ENCODE measurements at regions not wholly inside any gene's neighbourhood (a gene's known extent, or its start where the extent isn't known, plus 50 kb on each side); places are given as distances from the start of the nearest gene placed in this dataset.

DNA sequence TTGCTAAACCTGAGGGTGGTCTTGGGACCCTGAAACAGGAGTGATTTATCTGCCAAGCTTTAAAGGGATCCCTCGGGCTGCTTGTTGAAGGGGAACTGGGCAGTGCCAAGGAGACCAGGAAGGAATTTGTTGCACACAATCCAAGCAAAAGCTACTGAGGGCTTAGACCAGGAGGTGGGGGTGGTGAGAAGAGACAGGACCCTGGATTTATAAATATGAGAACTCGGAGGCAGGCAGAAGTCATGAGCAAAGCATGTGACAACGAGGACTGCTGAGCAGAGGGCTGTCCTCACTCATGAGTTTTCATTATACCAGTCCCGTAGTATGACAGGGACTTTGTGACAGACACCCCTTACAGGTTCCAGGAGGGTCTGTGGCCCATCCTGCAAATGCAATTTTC lies 237.3 kb downstream of the DRD1 start:
- Histone ChIP-seq H3K79me2 (no peaks in the 10 kb centered on the region), H3K27me3 (ENCODE audit: control insufficient read depth, insufficient read depth, low read length) (no peaks in the 10 kb centered on the region), H3K9me3 (ENCODE audit: control insufficient read depth, low read length) (no peaks in the 10 kb centered on the region), H3K9ac (no peak overlapping the region), H3K4me2 (ENCODE audit: low read length) (no peak overlapping the region), H2AFZ (no peak overlapping the region), H3K36me3 (ENCODE audit: control insufficient read depth, insufficient read depth, low read length) (no peaks in the 10 kb centered on the region), H3K4me3 (ENCODE audit: low read depth, low read length) (no peak overlapping the region), H3K4me1 (no peaks in the 10 kb centered on the region), H3K27ac (no peak overlapping the region)
- TF ChIP-seq, protein P1, sequence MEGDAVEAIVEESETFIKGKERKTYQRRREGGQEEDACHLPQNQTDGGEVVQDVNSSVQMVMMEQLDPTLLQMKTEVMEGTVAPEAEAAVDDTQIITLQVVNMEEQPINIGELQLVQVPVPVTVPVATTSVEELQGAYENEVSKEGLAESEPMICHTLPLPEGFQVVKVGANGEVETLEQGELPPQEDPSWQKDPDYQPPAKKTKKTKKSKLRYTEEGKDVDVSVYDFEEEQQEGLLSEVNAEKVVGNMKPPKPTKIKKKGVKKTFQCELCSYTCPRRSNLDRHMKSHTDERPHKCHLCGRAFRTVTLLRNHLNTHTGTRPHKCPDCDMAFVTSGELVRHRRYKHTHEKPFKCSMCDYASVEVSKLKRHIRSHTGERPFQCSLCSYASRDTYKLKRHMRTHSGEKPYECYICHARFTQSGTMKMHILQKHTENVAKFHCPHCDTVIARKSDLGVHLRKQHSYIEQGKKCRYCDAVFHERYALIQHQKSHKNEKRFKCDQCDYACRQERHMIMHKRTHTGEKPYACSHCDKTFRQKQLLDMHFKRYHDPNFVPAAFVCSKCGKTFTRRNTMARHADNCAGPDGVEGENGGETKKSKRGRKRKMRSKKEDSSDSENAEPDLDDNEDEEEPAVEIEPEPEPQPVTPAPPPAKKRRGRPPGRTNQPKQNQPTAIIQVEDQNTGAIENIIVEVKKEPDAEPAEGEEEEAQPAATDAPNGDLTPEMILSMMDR (IDR thresholded peaks at IDR 0.05) = no peak

DNA sequence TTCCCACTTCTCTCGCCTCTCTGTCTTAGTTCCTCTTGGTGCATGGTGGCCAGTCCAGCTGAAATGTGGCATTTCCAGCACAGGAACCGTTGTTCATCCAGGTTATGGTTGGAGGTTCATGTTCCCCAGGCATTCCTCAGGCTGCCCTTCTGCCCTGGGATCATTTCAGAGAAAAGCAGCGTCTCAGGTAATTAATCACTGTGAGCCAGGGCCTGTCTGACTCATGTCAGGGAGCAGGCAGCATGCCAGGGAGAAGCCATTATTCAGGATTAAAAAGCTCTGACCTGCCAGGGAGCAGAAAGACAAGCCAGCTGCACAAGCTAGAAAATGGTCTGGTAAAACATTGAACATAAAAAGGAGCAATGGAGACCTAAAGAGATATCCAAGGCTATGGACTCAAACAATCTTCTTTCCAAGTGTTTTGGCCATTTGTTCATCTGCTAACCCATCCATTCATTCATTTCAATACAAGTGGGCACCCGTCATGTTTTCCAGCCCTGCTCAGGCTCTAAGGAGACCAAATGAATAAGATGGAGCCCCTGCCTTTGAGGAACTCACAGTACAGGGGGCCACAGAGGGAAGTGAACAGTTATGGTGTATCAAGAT lies 241.4 kb downstream of the DRD1 start:
- no peak overlapping the region for H3K4me2 ChIP-seq (ENCODE audit: low read length)
- TF ChIP-seq, protein P1 (IDR thresholded peaks at IDR 0.05) = no peak
- no peaks in the 10 kb centered on the region for H3K4me1 ChIP-seq
- no peaks in the 10 kb centered on the region for H3K79me2 ChIP-seq
- no peak overlapping the region for H2AFZ ChIP-seq
- no peaks in the 10 kb centered on the region for H3K27me3 ChIP-seq (ENCODE audit: control insufficient read depth, insufficient read depth, low read length)
- H3K27ac ChIP-seq = no peak overlapping the region
- no peaks in the 10 kb centered on the region for H3K9me3 ChIP-seq (ENCODE audit: control insufficient read depth, low read length)
- H3K9ac ChIP-seq = no peak overlapping the region
- H3K36me3 ChIP-seq (ENCODE audit: control insufficient read depth, insufficient read depth, low read length) = no peaks in the 10 kb centered on the region
- H3K4me3 ChIP-seq (ENCODE audit: low read depth, low read length) = no peak overlapping the region

- H3K27me3 ChIP-seq (ENCODE audit: control insufficient read depth, insufficient read depth, low read length) = no peaks in the 10 kb centered on the region
- H3K27ac ChIP-seq = no peak overlapping the region
- H3K9me3 ChIP-seq (ENCODE audit: control insufficient read depth, low read length) = no peaks in the 10 kb centered on the region
- no peak overlapping the region for H3K4me2 ChIP-seq (ENCODE audit: low read length)
- no peaks in the 10 kb centered on the region for H3K4me1 ChIP-seq
- H3K36me3 ChIP-seq (ENCODE audit: control insufficient read depth, insufficient read depth, low read length) = no peaks in the 10 kb centered on the region
- no peak overlapping the region for H3K9ac ChIP-seq
- H2AFZ ChIP-seq = no peak overlapping the region
- H3K79me2 ChIP-seq = no peaks in the 10 kb centered on the region
- H3K4me3 ChIP-seq (ENCODE audit: low read depth, low read length) = no peak overlapping the region
- TF ChIP-seq, protein P1 (IDR thresholded peaks at IDR 0.05) = no peak
Observed at GRCh38 chr5:175201393-175201792, 242.6 kb downstream of the DRD1 start.

DNA sequence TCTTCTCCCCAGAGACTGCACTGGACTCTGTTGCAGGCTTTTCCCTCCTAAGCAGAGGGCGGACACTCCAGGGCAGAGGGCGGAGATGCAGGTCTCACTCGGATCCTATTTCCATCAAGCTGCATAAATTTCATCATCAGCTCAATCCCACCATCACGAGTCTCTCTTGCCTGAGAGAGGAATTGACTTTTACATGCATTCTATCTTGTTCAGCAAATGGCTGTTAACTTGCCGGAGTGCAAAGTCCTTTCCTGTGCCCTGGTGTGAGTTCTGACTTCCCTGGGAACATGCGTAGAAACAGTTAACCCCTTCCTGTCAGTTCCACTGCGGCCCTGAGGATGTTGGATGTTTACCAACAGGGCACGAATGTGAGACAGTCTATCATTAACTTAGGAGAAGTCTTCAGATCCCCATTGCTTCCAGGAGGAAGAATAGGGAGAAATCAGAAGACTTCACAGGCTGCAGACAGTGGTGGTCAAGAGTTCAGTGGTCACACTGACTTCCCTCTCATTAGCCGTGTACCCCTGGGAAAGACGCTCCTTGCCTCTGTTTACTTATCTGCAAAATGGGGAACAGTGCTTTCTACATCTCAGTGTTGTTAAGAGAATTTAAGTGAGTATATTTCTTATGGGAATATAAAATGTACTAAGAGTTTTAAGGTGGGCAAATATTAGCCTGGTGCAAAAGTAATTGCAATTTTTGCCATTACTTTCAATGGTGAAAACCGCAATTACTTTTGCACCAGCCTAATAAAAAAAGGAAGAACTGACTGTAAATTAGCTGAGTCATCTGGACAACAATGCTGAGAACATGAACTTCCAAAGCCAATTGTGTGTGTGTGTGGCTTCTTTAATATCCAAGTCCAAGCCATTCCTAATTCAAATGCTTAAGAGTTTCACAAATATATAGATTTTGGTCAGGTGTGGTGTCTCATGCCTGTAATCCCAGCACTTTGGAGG lies 248.0 kb downstream of the DRD1 start:
- TF ChIP-seq, protein P1 (IDR thresholded peaks at IDR 0.05) = no peak
- H3K27me3 ChIP-seq (ENCODE audit: control insufficient read depth, insufficient read depth, low read length) = no peaks in the 10 kb centered on the region
- no peak overlapping the region for H3K9ac ChIP-seq
- no peak overlapping the region for H2AFZ ChIP-seq
- H3K27ac ChIP-seq = no peak overlapping the region
- H3K9me3 ChIP-seq (ENCODE audit: control insufficient read depth, low read length) = no peaks in the 10 kb centered on the region
- no peak overlapping the region for H3K4me3 ChIP-seq (ENCODE audit: low read depth, low read length)
- H3K4me2 ChIP-seq (ENCODE audit: low read length) = no peak overlapping the region
- H3K4me1 ChIP-seq = peaks cover 2% of the 10 kb centered on the region
- H3K36me3 ChIP-seq (ENCODE audit: control insufficient read depth, insufficient read depth, low read length) = no peaks in the 10 kb centered on the region
- no peaks in the 10 kb centered on the region for H3K79me2 ChIP-seq

Measured in parathyroid adenoma (tissue), 2 donors.